ENCODE measurements at regions not wholly inside any gene's neighbourhood (a gene's known extent, or its start where the extent isn't known, plus 50 kb on each side); places are given as distances from the start of the nearest gene placed in this dataset.

GRCh38 chr7:52352013-52352981 lies 683.1 kb upstream of the POM121L12 start:
- TF ChIP-seq FOXK2 (IDR thresholded peaks at IDR 0.05) (no peak), NFRKB (IDR thresholded peaks at IDR 0.05) (no peak), ZNF384 (IDR thresholded peaks at IDR 0.05) (no peak), ARNT (IDR thresholded peaks at IDR 0.05) (no peak), PKNOX1 (IDR thresholded peaks at IDR 0.05) (no peak), LEF1 (IDR thresholded peaks at IDR 0.05; ENCODE audit: borderline replicate concordance) (no peak), L3MBTL2 (conservative IDR thresholded peaks at IDR 0.05) (no peak), SUZ12 (IDR thresholded peaks at IDR 0.05) (no peak), SP1 (IDR thresholded peaks at IDR 0.05) (no peak)

Data from HEK293T (cell line).